Tibial nerve (tissue), 3 donors: ENCODE measurements at regions not wholly inside any gene's neighbourhood (a gene's known extent, or its start where the extent isn't known, plus 50 kb on each side); places are given as distances from the start of the nearest gene placed in this dataset.

ENCODE experiments used
- POLR2A ChIP-seq, 2 donors: fragments of 450-650 bp; IDR thresholded peaks; one replicate each; pipeline ENCODE4 v1.6.1; 2017; ENCODE audit warnings: antibody characterized with exemption in 2 of 2, mild to moderate bottlenecking in 2 of 2, moderate library complexity in 2 of 2
- TF ChIP-seq, protein P1 (sequence below), 5 experiments: fragments of 200-600 bp in 3 of 5; fragments of 450-650 bp in 2 of 5; sonication (generic) in 3 of 5; IDR thresholded peaks; one replicate each; pipeline ENCODE4 v1.5.1; 2016 to 2019; ENCODE audit warnings: antibody characterized with exemption in 5 of 5, mild to moderate bottlenecking in 3 of 5, moderate library complexity in 2 of 5

DNA sequence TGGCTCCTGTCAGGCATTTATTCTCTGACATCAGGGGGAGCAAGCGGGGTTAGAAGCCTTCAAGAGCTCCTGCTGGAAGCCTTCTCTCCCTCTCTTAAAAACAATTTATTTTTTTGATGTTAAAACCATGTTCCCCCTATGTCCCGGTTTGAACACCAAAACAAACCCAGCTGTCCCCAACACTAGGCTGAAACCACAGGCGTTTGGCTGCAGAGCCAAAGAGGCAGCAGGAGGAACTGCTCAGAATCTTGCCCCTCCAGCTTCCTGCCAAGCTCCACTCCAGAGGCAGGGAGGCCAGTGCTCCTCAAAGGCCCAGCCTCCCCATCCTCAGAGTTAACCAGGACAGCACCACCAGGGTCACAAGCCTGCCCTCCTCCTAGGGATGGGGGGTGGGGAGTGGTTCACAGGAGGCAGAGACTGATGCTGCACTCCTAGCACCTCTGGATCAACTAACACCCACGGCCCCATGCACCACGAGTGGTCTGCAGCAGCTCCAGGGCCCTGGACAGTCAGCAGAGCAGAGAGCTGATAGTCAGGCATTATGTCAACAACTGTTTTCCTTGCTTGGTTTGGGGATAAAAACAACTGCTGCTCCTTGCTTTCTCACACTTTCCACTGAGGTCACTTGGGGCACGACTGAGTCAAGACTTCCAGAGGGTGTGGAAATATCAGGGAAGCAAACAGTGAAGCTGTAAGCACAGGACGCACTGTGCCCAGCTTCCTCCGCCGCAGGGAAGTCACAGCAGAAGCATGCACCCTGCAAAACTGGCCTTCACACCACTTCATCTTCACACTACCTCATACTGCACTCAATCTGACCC is 96.5 kb upstream of the ADRA1B start:
- no peak for TF ChIP-seq POLR2A (IDR thresholded peaks at IDR 0.05)
- TF ChIP-seq, protein P1, sequence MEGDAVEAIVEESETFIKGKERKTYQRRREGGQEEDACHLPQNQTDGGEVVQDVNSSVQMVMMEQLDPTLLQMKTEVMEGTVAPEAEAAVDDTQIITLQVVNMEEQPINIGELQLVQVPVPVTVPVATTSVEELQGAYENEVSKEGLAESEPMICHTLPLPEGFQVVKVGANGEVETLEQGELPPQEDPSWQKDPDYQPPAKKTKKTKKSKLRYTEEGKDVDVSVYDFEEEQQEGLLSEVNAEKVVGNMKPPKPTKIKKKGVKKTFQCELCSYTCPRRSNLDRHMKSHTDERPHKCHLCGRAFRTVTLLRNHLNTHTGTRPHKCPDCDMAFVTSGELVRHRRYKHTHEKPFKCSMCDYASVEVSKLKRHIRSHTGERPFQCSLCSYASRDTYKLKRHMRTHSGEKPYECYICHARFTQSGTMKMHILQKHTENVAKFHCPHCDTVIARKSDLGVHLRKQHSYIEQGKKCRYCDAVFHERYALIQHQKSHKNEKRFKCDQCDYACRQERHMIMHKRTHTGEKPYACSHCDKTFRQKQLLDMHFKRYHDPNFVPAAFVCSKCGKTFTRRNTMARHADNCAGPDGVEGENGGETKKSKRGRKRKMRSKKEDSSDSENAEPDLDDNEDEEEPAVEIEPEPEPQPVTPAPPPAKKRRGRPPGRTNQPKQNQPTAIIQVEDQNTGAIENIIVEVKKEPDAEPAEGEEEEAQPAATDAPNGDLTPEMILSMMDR (IDR thresholded peaks at IDR 0.05), result no peak
